ENCODE measurements at regions not wholly inside any gene's neighbourhood (a gene's known extent, or its start where the extent isn't known, plus 50 kb on each side); places are given as distances from the start of the nearest gene placed in this dataset.
"Not testable (repeated sequence)": the region's sequence is repeated elsewhere in the genome, so short reads cannot be mapped to it uniquely, and the experiment has no call there.

- DNase-seq (ENCODE audit: low spot score) (no peak), ATAC-seq (no peak)
- CTCF ChIA-PET = interaction anchor here (0.8 to 1.7 kb wide), 2 partner anchors 65 to 169 kb away, joined by 3 to 5 read pairs; no protein-coding TSS in a partner anchor
- POLR2A ChIA-PET = no interaction called here
- H3K9me3 Mint-ChIP-seq = peaks cover 8% of the 10 kb centered on the region
- H3K27ac Mint-ChIP-seq = no peak overlapping the region
- no peak overlapping the region for H3K4me3 Mint-ChIP-seq
- peaks cover 6% of the 10 kb centered on the region for H3K4me1 Mint-ChIP-seq
- peaks cover 1% of the 10 kb centered on the region; the same call in 1 of the 2 replicates for H3K36me3 Mint-ChIP-seq
- TF ChIP-seq NR1H2 (CRISPR knock-in tag; IDR thresholded peaks at IDR 0.05) = no peak
- TF ChIP-seq ZNF396 (CRISPR knock-in tag; IDR thresholded peaks at IDR 0.05; ENCODE audit: borderline replicate concordance) = no peak
- no peak for TF ChIP-seq OVOL2 (CRISPR knock-in tag; IDR thresholded peaks at IDR 0.05; ENCODE audit: borderline replicate concordance)
- TF ChIP-seq, protein P1, sequence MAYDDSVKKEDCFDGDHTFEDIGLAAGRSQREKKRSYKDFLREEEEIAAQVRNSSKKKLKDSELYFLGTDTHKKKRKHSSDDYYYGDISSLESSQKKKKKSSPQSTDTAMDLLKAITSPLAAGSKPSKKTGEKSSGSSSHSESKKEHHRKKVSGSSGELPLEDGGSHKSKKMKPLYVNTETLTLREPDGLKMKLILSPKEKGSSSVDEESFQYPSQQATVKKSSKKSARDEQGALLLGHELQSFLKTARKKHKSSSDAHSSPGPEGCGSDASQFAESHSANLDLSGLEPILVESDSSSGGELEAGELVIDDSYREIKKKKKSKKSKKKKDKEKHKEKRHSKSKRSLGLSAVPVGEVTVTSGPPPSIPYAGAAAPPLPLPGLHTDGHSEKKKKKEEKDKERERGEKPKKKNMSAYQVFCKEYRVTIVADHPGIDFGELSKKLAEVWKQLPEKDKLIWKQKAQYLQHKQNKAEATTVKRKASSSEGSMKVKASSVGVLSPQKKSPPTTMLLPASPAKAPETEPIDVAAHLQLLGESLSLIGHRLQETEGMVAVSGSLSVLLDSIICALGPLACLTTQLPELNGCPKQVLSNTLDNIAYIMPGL (CRISPR knock-in tag; IDR thresholded peaks at IDR 0.05) = no peak
- no peak for TF ChIP-seq ETV6 (CRISPR knock-in tag; IDR thresholded peaks at IDR 0.05)
- TF ChIP-seq ZNF423 (CRISPR knock-in tag; IDR thresholded peaks at IDR 0.05) = no peak
- H3K27me3 Mint-ChIP-seq (ENCODE audit: low read depth) = no peaks in the 10 kb centered on the region; the same call in 1 of the 2 replicates
These were observed 405.6 kb upstream of the PRKCQ start for GRCh38 chr10:6985644-6986043.

DNA sequence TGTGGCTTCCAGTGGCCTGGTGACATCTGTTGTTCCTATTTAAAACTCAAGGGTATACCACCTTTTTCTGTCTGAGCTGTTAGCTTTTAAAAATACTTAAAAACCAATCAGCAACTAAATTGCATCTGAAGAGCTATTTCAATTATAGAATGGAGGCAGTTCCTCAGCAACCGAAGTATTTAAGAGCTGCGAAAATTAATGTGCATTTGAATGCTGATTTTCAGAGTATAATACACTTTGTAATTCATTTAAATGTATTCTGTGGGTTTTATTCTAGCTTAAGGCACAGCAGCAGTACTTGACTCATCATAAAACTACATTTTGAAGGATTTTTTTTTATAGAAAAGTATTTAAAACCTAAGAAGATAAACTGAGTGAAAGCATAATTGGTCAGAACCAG is 404.9 kb upstream of the PRKCQ start:
- Mint-ChIP-seq H3K4me1 (peaks cover 11% of the 10 kb centered on the region), H3K27ac (no peak overlapping the region), H3K36me3 (no peaks in the 10 kb centered on the region), H3K27me3 (ENCODE audit: low read depth) (no peaks in the 10 kb centered on the region; the same call in 1 of the 2 replicates), H3K9me3 (peaks cover 7% of the 10 kb centered on the region), H3K4me3 (no peak overlapping the region)
- ChIA-PET POLR2A (no interaction called here), CTCF (interaction anchor here (0.8 to 1.7 kb wide), 2 partner anchors 65 to 169 kb away, joined by 3 to 5 read pairs; no protein-coding TSS in a partner anchor)
- ATAC-seq (no peak), DNase-seq (ENCODE audit: low spot score) (no peak)
- no peak for TF ChIP-seq RELA (CRISPR knock-in tag; IDR thresholded peaks at IDR 0.05; ENCODE audit: borderline replicate concordance)
- TF ChIP-seq ATF3 (CRISPR knock-in tag; conservative IDR thresholded peaks at IDR 0.05) = no peak
- no peak for TF ChIP-seq TP53 (CRISPR knock-in tag; IDR thresholded peaks at IDR 0.05)

DNA sequence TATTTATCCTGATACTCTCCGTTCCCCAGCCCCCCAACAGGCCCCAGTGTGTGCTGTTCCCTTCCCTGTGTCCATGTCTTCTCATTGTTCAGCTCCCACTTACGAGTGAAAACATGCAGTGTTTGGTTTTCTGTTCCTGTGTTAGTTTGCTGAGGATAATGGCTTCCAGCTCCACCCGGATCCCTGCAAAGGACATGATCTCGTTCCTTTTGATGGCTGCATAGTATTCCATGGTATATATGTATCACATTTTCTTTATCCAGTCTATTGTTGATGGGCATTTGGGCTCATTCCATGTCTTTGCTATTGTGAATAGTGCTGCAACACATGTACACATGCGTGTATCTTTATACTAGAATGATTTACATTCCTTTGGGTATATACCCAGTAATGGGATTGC is 403.9 kb upstream of the PRKCQ start:
- H3K27me3 Mint-ChIP-seq (ENCODE audit: low read depth); H3K9me3 Mint-ChIP-seq; H3K36me3 Mint-ChIP-seq; ATAC-seq; H3K27ac Mint-ChIP-seq; POLR2A ChIA-PET; H3K4me3 Mint-ChIP-seq; DNase-seq (ENCODE audit: low spot score): not testable (repeated sequence)
- CTCF ChIA-PET = interaction anchor here (1.7 kb wide), 1 partner anchor 64 kb away, joined by 5 read pairs; no protein-coding TSS in a partner anchor
- H3K4me1 Mint-ChIP-seq = peaks cover 18% of the 10 kb centered on the region

DNA sequence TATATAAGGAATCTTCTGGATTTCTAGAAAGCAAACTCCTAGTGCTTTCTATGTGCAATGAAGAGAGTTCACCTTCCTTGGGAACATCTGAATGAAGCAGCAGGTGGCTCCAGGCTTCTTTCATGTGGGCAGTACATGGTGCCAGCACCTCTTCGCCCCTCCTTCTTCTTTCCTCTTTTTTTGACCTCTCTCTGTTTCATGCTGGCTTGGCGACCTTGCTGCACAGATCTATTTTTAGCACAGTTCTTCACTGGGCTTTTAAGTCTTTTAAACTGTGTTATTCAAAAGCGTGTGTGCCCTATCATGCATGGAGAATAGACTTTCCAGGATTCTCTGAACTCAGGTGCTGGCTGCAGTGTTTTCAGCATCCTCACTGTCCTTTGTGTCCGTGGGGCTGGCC is 400.3 kb upstream of the PRKCQ start:
- CTCF ChIA-PET = no interaction called here

More for the DNA sequence above, 400.3 kb upstream of the PRKCQ start:
- ATAC-seq (no peak), DNase-seq (ENCODE audit: low spot score) (no peak)
- Mint-ChIP-seq H3K36me3 (no peaks in the 10 kb centered on the region), H3K27ac (no peak overlapping the region), H3K4me1 (peaks cover 27% of the 10 kb centered on the region), H3K4me3 (no peak overlapping the region), H3K9me3 (peaks cover 15% of the 10 kb centered on the region), H3K27me3 (ENCODE audit: low read depth) (no peaks in the 10 kb centered on the region; the same call in 1 of the 2 replicates)
- POLR2A ChIA-PET = no interaction called here
- TF ChIP-seq ETV6 (CRISPR knock-in tag; IDR thresholded peaks at IDR 0.05) (no peak), FOXJ3 (CRISPR knock-in tag; IDR thresholded peaks at IDR 0.05; ENCODE audit: borderline replicate concordance) (no peak), NFYB (CRISPR knock-in tag; conservative IDR thresholded peaks at IDR 0.05; ENCODE audit: low read depth) (no peak), RELA (CRISPR knock-in tag; IDR thresholded peaks at IDR 0.05; ENCODE audit: borderline replicate concordance) (no peak), TP53 (CRISPR knock-in tag; IDR thresholded peaks at IDR 0.05) (no peak), ZNF317 (CRISPR knock-in tag; IDR thresholded peaks at IDR 0.05; ENCODE audit: borderline replicate concordance, low read depth) (no peak), SMAD3 (CRISPR knock-in tag; IDR thresholded peaks at IDR 0.05; ENCODE audit: borderline replicate concordance) (no peak), EMX1 (CRISPR knock-in tag; IDR thresholded peaks at IDR 0.05) (no peak), ZNF416 (CRISPR knock-in tag; IDR thresholded peaks at IDR 0.05) (no peak)
- TF ChIP-seq, protein P2, sequence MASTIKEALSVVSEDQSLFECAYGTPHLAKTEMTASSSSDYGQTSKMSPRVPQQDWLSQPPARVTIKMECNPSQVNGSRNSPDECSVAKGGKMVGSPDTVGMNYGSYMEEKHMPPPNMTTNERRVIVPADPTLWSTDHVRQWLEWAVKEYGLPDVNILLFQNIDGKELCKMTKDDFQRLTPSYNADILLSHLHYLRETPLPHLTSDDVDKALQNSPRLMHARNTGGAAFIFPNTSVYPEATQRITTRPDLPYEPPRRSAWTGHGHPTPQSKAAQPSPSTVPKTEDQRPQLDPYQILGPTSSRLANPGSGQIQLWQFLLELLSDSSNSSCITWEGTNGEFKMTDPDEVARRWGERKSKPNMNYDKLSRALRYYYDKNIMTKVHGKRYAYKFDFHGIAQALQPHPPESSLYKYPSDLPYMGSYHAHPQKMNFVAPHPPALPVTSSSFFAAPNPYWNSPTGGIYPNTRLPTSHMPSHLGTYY (CRISPR knock-in tag; IDR thresholded peaks at IDR 0.05) = no peak
- TF ChIP-seq, protein P3, sequence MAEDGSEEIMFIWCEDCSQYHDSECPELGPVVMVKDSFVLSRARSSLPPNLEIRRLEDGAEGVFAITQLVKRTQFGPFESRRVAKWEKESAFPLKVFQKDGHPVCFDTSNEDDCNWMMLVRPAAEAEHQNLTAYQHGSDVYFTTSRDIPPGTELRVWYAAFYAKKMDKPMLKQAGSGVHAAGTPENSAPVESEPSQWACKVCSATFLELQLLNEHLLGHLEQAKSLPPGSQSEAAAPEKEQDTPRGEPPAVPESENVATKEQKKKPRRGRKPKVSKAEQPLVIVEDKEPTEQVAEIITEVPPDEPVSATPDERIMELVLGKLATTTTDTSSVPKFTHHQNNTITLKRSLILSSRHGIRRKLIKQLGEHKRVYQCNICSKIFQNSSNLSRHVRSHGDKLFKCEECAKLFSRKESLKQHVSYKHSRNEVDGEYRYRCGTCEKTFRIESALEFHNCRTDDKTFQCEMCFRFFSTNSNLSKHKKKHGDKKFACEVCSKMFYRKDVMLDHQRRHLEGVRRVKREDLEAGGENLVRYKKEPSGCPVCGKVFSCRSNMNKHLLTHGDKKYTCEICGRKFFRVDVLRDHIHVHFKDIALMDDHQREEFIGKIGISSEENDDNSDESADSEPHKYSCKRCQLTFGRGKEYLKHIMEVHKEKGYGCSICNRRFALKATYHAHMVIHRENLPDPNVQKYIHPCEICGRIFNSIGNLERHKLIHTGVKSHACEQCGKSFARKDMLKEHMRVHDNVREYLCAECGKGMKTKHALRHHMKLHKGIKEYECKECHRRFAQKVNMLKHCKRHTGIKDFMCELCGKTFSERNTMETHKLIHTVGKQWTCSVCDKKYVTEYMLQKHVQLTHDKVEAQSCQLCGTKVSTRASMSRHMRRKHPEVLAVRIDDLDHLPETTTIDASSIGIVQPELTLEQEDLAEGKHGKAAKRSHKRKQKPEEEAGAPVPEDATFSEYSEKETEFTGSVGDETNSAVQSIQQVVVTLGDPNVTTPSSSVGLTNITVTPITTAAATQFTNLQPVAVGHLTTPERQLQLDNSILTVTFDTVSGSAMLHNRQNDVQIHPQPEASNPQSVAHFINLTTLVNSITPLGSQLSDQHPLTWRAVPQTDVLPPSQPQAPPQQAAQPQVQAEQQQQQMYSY (CRISPR knock-in tag; IDR thresholded peaks at IDR 0.05) = no peak
- TF ChIP-seq, protein P4, sequence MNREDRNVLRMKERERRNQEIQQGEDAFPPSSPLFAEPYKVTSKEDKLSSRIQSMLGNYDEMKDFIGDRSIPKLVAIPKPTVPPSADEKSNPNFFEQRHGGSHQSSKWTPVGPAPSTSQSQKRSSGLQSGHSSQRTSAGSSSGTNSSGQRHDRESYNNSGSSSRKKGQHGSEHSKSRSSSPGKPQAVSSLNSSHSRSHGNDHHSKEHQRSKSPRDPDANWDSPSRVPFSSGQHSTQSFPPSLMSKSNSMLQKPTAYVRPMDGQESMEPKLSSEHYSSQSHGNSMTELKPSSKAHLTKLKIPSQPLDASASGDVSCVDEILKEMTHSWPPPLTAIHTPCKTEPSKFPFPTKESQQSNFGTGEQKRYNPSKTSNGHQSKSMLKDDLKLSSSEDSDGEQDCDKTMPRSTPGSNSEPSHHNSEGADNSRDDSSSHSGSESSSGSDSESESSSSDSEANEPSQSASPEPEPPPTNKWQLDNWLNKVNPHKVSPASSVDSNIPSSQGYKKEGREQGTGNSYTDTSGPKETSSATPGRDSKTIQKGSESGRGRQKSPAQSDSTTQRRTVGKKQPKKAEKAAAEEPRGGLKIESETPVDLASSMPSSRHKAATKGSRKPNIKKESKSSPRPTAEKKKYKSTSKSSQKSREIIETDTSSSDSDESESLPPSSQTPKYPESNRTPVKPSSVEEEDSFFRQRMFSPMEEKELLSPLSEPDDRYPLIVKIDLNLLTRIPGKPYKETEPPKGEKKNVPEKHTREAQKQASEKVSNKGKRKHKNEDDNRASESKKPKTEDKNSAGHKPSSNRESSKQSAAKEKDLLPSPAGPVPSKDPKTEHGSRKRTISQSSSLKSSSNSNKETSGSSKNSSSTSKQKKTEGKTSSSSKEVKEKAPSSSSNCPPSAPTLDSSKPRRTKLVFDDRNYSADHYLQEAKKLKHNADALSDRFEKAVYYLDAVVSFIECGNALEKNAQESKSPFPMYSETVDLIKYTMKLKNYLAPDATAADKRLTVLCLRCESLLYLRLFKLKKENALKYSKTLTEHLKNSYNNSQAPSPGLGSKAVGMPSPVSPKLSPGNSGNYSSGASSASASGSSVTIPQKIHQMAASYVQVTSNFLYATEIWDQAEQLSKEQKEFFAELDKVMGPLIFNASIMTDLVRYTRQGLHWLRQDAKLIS (CRISPR knock-in tag; IDR thresholded peaks at IDR 0.05; ENCODE audit: borderline replicate concordance) = no peak
